Keratinocyte (primary cell): ENCODE measurements at regions not wholly inside any gene's neighbourhood (a gene's known extent, or its start where the extent isn't known, plus 50 kb on each side); places are given as distances from the start of the nearest gene placed in this dataset.

ENCODE experiments used
- DNase-seq: peaks from one replicate; pipeline ENCODE4 v3.0.0-alpha.2; 2011; ENCODE audit warnings: low read depth, missing footprints, low spot score
- FAIRE-seq: peaks from 2 replicates; lab custom pipeline; 2011; peaks lifted over from hg19 to GRCh38; lab: Jason Lieb, UNC
- H2AFZ ChIP-seq: 2 replicates; pipeline ENCODE4 v1.6.0; 2012; ENCODE audit warnings: low read length, control low read depth, inconsistent platforms; ENCODE audit not compliant: control insufficient read depth
- H3K27ac ChIP-seq: 2 replicates; pipeline ENCODE4 v1.5.1; 2011; ENCODE audit warnings: low read length; ENCODE audit not compliant: control insufficient read depth, insufficient read depth
- H3K27me3 ChIP-seq: 3 replicates; pipeline ENCODE4 v1.6.0; 2011; ENCODE audit warnings: low read length; ENCODE audit not compliant: control insufficient read depth, insufficient read depth; ENCODE audit errors: extremely low read depth
- H3K36me3 ChIP-seq, 2 experiments: 2 replicates in 1 of 2; 3 replicates in 1 of 2; pipeline ENCODE4 v1.5.1; 2011; ENCODE audit warnings: low read length in 2 of 2, mild to moderate bottlenecking in 1 of 2; ENCODE audit not compliant: control insufficient read depth in 2 of 2, insufficient read depth in 2 of 2; ENCODE audit errors: extremely low read depth in 1 of 2
- H3K4me1 ChIP-seq: 3 replicates; pipeline ENCODE4 v1.5.1; 2011; ENCODE audit warnings: low read length; ENCODE audit not compliant: control insufficient read depth, insufficient read depth; ENCODE audit errors: extremely low read depth
- H3K4me2 ChIP-seq: 3 replicates; pipeline ENCODE4 v1.6.0; 2011; ENCODE audit warnings: low read depth, low read length; ENCODE audit not compliant: control insufficient read depth, insufficient read depth; ENCODE audit errors: extremely low read depth
- H3K4me3 ChIP-seq, 3 experiments: fragments of 200-600 bp in 1 of 3; sonication (generic) in 1 of 3; 2 replicates in 2 of 3; 3 replicates in 1 of 3; pipeline ENCODE4 v1.5.1; 2011 to 2016; ENCODE audit warnings: low read length in 3 of 3, mild to moderate bottlenecking in 3 of 3, control low read depth in 2 of 3, inconsistent platforms in 1 of 3, low read depth in 1 of 3, mixed read lengths in 1 of 3, mixed run types in 1 of 3, moderate library complexity in 1 of 3; ENCODE audit not compliant: control insufficient read depth in 2 of 3, insufficient read depth in 2 of 3; ENCODE audit errors: extremely low read depth in 1 of 3
- H3K79me2 ChIP-seq: 2 replicates; pipeline ENCODE4 v1.6.0; 2012; ENCODE audit warnings: low read length; ENCODE audit not compliant: control insufficient read depth, insufficient read depth
- H3K9ac ChIP-seq: 3 replicates; pipeline ENCODE4 v1.6.0; 2011; ENCODE audit warnings: low read length; ENCODE audit not compliant: control insufficient read depth, insufficient read depth; ENCODE audit errors: extremely low read depth
- H3K9me1 ChIP-seq: 3 replicates; pipeline ENCODE4 v1.6.0; 2011; ENCODE audit warnings: low read length; ENCODE audit not compliant: control insufficient read depth, insufficient read depth; ENCODE audit errors: extremely low read depth
- H3K9me3 ChIP-seq: 2 replicates; pipeline ENCODE4 v1.5.1; 2012; ENCODE audit warnings: low read depth, low read length; ENCODE audit not compliant: control insufficient read depth
- H4K20me1 ChIP-seq: 3 replicates; pipeline ENCODE4 v1.6.0; 2011; ENCODE audit warnings: low read length; ENCODE audit not compliant: control insufficient read depth, insufficient read depth; ENCODE audit errors: extremely low read depth
- EZH2 ChIP-seq: IDR thresholded peaks from one replicate; pipeline ENCODE4 v1.6.1; 2012; ENCODE audit warnings: inconsistent platforms, mild to moderate bottlenecking, low read length, moderate library complexity
- dilution Hi-C: fragments of 300-500 bp; cut with MboI; formaldehyde crosslinking; loops from one replicate; pipeline ENCODE4 v1.7.0; 2020; ENCODE audit warnings: low sequenced_read_pairs; ENCODE audit not compliant: extremely low pct_ligation_motif_present
- TF ChIP-seq, protein P1 (sequence below), 3 experiments: IDR thresholded peaks in 1 of 3; conservative IDR thresholded peaks in 1 of 3; optimal IDR thresholded peaks in 1 of 3; 2 replicates in 2 of 3; 3 replicates in 1 of 3; pipeline versions ENCODE3 to v1.5.1; 2011; ENCODE audit warnings: low read length in 3 of 3, mild to moderate bottlenecking in 3 of 3, moderate library complexity in 2 of 3, control low read depth in 1 of 3, inconsistent platforms in 1 of 3; ENCODE audit not compliant: insufficient read depth in 2 of 3; ENCODE audit errors: extremely low read depth in 1 of 3

DNA sequence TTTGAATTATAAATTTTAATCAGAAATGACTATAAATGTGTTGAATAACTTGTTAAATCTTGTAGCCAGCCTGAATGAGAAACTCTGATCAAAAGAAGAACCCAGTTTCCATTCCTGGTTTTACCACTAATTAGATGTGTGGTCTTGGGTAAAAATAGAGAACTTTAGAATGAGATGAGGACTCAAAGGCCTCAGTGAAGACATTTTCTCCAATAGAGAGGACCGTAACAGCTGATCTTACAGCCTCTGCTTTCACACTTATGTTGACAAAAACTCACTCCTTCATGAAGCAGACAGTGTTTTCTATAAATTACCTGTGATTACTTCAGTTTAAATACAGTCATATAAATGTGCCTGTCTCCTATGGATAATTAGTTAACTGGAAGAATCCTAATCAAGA is 200.1 kb upstream of the MEOX2 start:
- dilution Hi-C loops: no loop called here
- Histone ChIP-seq H3K9me1 (no peaks in the 10 kb centered on the region), H3K4me1 (no peaks in the 10 kb centered on the region), H3K4me3 (no peak overlapping the region), H2AFZ (no peak overlapping the region), H3K79me2 (no peaks in the 10 kb centered on the region), H3K27me3 (no peaks in the 10 kb centered on the region), H3K4me2 (no peak overlapping the region), H3K36me3 (no peaks in the 10 kb centered on the region), H3K9me3 (no peaks in the 10 kb centered on the region), H3K27ac (no peak overlapping the region), H4K20me1 (no peaks in the 10 kb centered on the region), H3K9ac (no peak overlapping the region)
- DNase-seq: no peak
- TF ChIP-seq, protein P1, sequence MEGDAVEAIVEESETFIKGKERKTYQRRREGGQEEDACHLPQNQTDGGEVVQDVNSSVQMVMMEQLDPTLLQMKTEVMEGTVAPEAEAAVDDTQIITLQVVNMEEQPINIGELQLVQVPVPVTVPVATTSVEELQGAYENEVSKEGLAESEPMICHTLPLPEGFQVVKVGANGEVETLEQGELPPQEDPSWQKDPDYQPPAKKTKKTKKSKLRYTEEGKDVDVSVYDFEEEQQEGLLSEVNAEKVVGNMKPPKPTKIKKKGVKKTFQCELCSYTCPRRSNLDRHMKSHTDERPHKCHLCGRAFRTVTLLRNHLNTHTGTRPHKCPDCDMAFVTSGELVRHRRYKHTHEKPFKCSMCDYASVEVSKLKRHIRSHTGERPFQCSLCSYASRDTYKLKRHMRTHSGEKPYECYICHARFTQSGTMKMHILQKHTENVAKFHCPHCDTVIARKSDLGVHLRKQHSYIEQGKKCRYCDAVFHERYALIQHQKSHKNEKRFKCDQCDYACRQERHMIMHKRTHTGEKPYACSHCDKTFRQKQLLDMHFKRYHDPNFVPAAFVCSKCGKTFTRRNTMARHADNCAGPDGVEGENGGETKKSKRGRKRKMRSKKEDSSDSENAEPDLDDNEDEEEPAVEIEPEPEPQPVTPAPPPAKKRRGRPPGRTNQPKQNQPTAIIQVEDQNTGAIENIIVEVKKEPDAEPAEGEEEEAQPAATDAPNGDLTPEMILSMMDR (optimal IDR thresholded peaks at IDR 0.05 in 1 of 3, IDR thresholded peaks at IDR 0.05 in 1 of 3, conservative IDR thresholded peaks at IDR 0.05 in 1 of 3; ENCODE audit: extremely low read depth in 1 of 3, insufficient read depth in 2 of 3, low read length in 3 of 3): no peak
- TF ChIP-seq EZH2: no peak
- FAIRE-seq: no peak

DNA sequence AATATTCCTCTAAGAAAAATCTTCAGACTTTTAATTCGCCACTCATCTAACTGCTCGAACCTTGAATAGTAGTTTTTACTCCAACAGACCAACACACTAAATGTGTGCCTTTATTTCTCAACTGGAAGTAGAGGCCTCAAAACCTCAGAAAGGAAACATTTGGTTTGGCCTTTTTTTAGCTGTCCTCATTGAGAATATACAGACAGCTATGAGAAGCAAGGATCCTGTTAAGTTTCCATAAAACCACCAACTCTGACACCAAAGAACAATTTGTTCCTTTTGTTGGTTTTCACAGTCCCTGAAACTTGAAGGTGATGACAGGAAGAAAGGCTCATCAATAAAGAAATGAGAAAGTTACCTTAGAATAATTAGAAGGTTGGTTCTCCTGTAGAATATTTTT is 199.2 kb upstream of the MEOX2 start:
- FAIRE-seq (no peak), DNase-seq (no peak)
- H3K4me2 ChIP-seq: no peak overlapping the region
- no peak overlapping the region for H3K4me3 ChIP-seq
- dilution Hi-C loops: no loop called here
- H2AFZ ChIP-seq: no peak overlapping the region
- no peaks in the 10 kb centered on the region for H3K4me1 ChIP-seq
- H3K9ac ChIP-seq: no peak overlapping the region
- H3K27ac ChIP-seq: no peak overlapping the region
- no peaks in the 10 kb centered on the region for H4K20me1 ChIP-seq
- H3K27me3 ChIP-seq: no peaks in the 10 kb centered on the region
- no peaks in the 10 kb centered on the region for H3K36me3 ChIP-seq
- no peaks in the 10 kb centered on the region for H3K9me1 ChIP-seq
- no peak for TF ChIP-seq EZH2
- TF ChIP-seq, protein P1 (optimal IDR thresholded peaks at IDR 0.05 in 1 of 3, IDR thresholded peaks at IDR 0.05 in 1 of 3, conservative IDR thresholded peaks at IDR 0.05 in 1 of 3; ENCODE audit: extremely low read depth in 1 of 3, insufficient read depth in 2 of 3, low read length in 3 of 3): no peak
- H3K9me3 ChIP-seq: no peaks in the 10 kb centered on the region
- no peaks in the 10 kb centered on the region for H3K79me2 ChIP-seq
